H1 (cell line): ENCODE measurements at regions not wholly inside any gene's neighbourhood (a gene's known extent, or its start where the extent isn't known, plus 50 kb on each side); places are given as distances from the start of the nearest gene placed in this dataset.

Experiments used
- CTCF ChIP-seq, 3 experiments: IDR thresholded peaks; 1 replicate in 2 of 3; 2 replicates in 1 of 3; pipeline versions ENCODE4 v1.5.1 to v1.6.1; 2011; ENCODE audit warnings: low read length in 3 of 3, mild to moderate bottlenecking in 3 of 3, inconsistent platforms in 2 of 3, low read depth in 1 of 3, moderate library complexity in 1 of 3; ENCODE audit not compliant: insufficient read depth in 1 of 3; ENCODE audit errors: control extremely low read depth in 1 of 3
- EGR1 ChIP-seq: IDR thresholded peaks from 2 replicates; pipeline ENCODE4 v1.6.1; 2011; ENCODE audit warnings: low read depth, low read length, borderline replicate concordance
- JUN ChIP-seq: IDR thresholded peaks from 2 replicates; pipeline ENCODE4 v1.6.1; 2011; ENCODE audit warnings: low read depth, mild to moderate bottlenecking, improper control_type of control experiment, low read length
- POLR2A ChIP-seq, 2 experiments: IDR thresholded peaks; 1 replicate in 1 of 2; 2 replicates in 1 of 2; pipeline ENCODE4 v1.6.1; 2011; ENCODE audit warnings: low read depth in 2 of 2, low read length in 2 of 2, mild to moderate bottlenecking in 2 of 2; ENCODE audit errors: control extremely low read depth in 1 of 2
- POLR2AphosphoS5 ChIP-seq: IDR thresholded peaks from 2 replicates; pipeline ENCODE4 v1.6.1; 2011; ENCODE audit warnings: low read depth, low read length
- POU5F1 ChIP-seq: IDR thresholded peaks from 2 replicates; pipeline ENCODE4 v1.6.1; 2011; ENCODE audit warnings: low read depth, mild to moderate bottlenecking, low read length, moderate library complexity
- RFX5 ChIP-seq: IDR thresholded peaks from 2 replicates; pipeline ENCODE4 v1.6.1; 2011; ENCODE audit warnings: low read depth, low read length, improper control_type of control experiment, borderline replicate concordance
- RNF2 ChIP-seq: fragments of 200-900, 300-1000 bp; sonication (generic); IDR thresholded peaks from 2 replicates; pipeline ENCODE4 v1.7.1; 2016; ENCODE audit warnings: borderline replicate concordance, low read depth, mild to moderate bottlenecking, antibody characterized with exemption, low read length; ENCODE audit not compliant: poor library complexity, severe bottlenecking; ENCODE audit errors: missing control alignments
- SP2 ChIP-seq: IDR thresholded peaks from 2 replicates; pipeline ENCODE4 v1.6.1; 2012; ENCODE audit warnings: mild to moderate bottlenecking, low read length, inconsistent platforms
- SRF ChIP-seq: IDR thresholded peaks from 2 replicates; pipeline ENCODE4 v1.6.1; 2011; ENCODE audit warnings: mild to moderate bottlenecking, low read depth, low read length, moderate library complexity
- TEAD4 ChIP-seq: IDR thresholded peaks from 2 replicates; pipeline ENCODE4 v1.6.1; 2012; ENCODE audit warnings: low read depth, low read length, inconsistent platforms, mixed read lengths

DNA sequence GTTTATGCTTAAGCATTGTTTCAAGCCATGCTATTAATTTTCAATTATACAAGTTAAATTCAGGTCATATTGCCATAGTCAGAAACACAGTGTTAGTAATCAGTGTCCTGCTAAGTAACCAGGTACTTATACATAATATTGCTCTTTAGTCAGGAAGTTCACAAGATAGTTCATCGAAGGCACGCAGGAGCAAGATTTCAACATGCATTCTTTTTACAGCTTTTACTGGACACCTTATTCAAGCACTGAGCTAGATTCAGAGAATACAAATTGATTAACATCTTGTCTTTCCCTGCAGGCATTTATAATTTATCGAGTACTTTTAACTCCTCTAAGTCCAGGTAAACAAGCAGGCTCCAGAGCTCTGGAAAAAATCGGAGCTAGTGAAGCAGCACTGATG lies 202.3 kb upstream of the BRINP3 start:
- TF ChIP-seq POLR2A (IDR thresholded peaks at IDR 0.05; ENCODE audit: control extremely low read depth in 1 of 2, low read depth in 2 of 2, low read length in 2 of 2) (no peak), TEAD4 (no peak), EGR1 (no peak), CTCF (IDR thresholded peaks at IDR 0.05; ENCODE audit: control extremely low read depth in 1 of 3, insufficient read depth in 1 of 3, low read depth in 1 of 3, low read length in 3 of 3) (no peak), SRF (no peak), JUN (no peak), SP2 (no peak), POU5F1 (no peak), POLR2AphosphoS5 (no peak), RFX5 (no peak), RNF2 (no peak)
